ENCODE measurements at regions not wholly inside any gene's neighbourhood (a gene's known extent, or its start where the extent isn't known, plus 50 kb on each side); places are given as distances from the start of the nearest gene placed in this dataset.

DNA sequence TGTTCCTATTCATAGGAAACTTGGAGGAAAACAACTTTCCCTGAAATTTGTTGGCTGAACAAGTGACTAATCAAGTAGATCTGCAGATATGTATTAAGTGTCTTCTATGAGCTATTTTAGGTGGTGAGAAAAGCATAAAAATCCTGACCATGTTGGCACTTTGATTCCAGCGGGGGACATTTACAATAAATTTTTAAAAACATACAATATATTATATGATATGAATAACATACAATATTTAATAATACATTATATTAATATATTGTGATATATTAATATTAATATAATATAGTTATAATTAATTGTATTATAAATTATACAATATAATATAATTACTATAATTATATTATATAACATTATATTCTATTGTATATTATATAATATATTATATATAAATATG lies 362.9 kb upstream of the SOX9 start:
- TF ChIP-seq POLR2A (IDR thresholded peaks at IDR 0.05; ENCODE audit: low read depth, low read length) (no peak), POLR2AphosphoS5 (IDR thresholded peaks at IDR 0.05; ENCODE audit: low read depth, low read length) (no peak)
